Activated naive CD4-positive, alpha-beta T cell treated with anti-CD3 and anti-CD28 coated beads, Interleukin-2, amount 50 U/mL, for 24 hours (primary cell): ENCODE measurements at regions not wholly inside any gene's neighbourhood (a gene's known extent, or its start where the extent isn't known, plus 50 kb on each side); places are given as distances from the start of the nearest gene placed in this dataset.

Experiments used
- H3K27ac Mint-ChIP-seq: one replicate; pipeline ENCODE4 v1.8.0; 2021; ENCODE audit warnings: mild to moderate bottlenecking, mixed read lengths
- H3K27me3 Mint-ChIP-seq: one replicate; pipeline ENCODE4 v1.8.0; 2021; ENCODE audit warnings: mixed read lengths
- H3K36me3 Mint-ChIP-seq: one replicate; pipeline ENCODE4 v1.8.0; 2021; ENCODE audit warnings: mixed read lengths
- H3K4me1 Mint-ChIP-seq: one replicate; pipeline ENCODE4 v1.8.0; 2021; ENCODE audit warnings: mixed read lengths
- H3K4me3 Mint-ChIP-seq: one replicate; pipeline ENCODE4 v1.8.0; 2021; ENCODE audit warnings: mild to moderate bottlenecking, mixed read lengths
- H3K9me3 Mint-ChIP-seq: one replicate; pipeline ENCODE4 v1.8.0; 2021; ENCODE audit warnings: mixed read lengths

GRCh38 chr7:21367537-21367936 is 60.3 kb upstream of the SP4 start:
- no peaks in the 10 kb centered on the region for H3K4me1 Mint-ChIP-seq
- H3K4me3 Mint-ChIP-seq = no peak overlapping the region
- H3K9me3 Mint-ChIP-seq = no peaks in the 10 kb centered on the region
- H3K36me3 Mint-ChIP-seq = no peaks in the 10 kb centered on the region
- no peaks in the 10 kb centered on the region for H3K27me3 Mint-ChIP-seq
- no peak overlapping the region for H3K27ac Mint-ChIP-seq

- Mint-ChIP-seq H3K9me3 (no peaks in the 10 kb centered on the region), H3K27ac (no peak overlapping the region), H3K4me1 (no peaks in the 10 kb centered on the region), H3K4me3 (no peak overlapping the region), H3K36me3 (no peaks in the 10 kb centered on the region), H3K27me3 (no peaks in the 10 kb centered on the region)
Measured at GRCh38 chr7:21368317-21368716, 59.6 kb upstream of the SP4 start.

- H3K4me1 Mint-ChIP-seq = no peaks in the 10 kb centered on the region
- H3K27me3 Mint-ChIP-seq = no peaks in the 10 kb centered on the region
- H3K27ac Mint-ChIP-seq = no peak overlapping the region
- no peaks in the 10 kb centered on the region for H3K36me3 Mint-ChIP-seq
- H3K9me3 Mint-ChIP-seq = no peaks in the 10 kb centered on the region
- no peak overlapping the region for H3K4me3 Mint-ChIP-seq
Measured at GRCh38 chr7:21370283-21370982, 57.5 kb upstream of the SP4 start.

- Mint-ChIP-seq H3K27me3 (no peaks in the 10 kb centered on the region), H3K4me1 (no peaks in the 10 kb centered on the region), H3K4me3 (no peak overlapping the region), H3K9me3 (no peaks in the 10 kb centered on the region), H3K27ac (no peak overlapping the region), H3K36me3 (no peaks in the 10 kb centered on the region)
Measured at GRCh38 chr7:21371360-21371759, 56.5 kb upstream of the SP4 start.

GRCh38 chr7:21373031-21373430 is 54.9 kb upstream of the SP4 start:
- H3K27me3 Mint-ChIP-seq = no peaks in the 10 kb centered on the region
- H3K4me1 Mint-ChIP-seq = no peaks in the 10 kb centered on the region
- no peak overlapping the region for H3K4me3 Mint-ChIP-seq
- peaks cover 15% of the 10 kb centered on the region for H3K9me3 Mint-ChIP-seq
- H3K36me3 Mint-ChIP-seq = peaks cover 4% of the 10 kb centered on the region
- H3K27ac Mint-ChIP-seq = no peak overlapping the region

GRCh38 chr7:21374134-21374533 is 53.7 kb upstream of the SP4 start:
- Mint-ChIP-seq H3K9me3 (peaks cover 16% of the 10 kb centered on the region), H3K4me1 (no peaks in the 10 kb centered on the region), H3K36me3 (peaks cover 4% of the 10 kb centered on the region)

GRCh38 chr7:21377545-21377944 is 50.3 kb upstream of the SP4 start:
- H3K4me3 Mint-ChIP-seq = no peak overlapping the region
- no peaks in the 10 kb centered on the region for H3K27me3 Mint-ChIP-seq
- no peak overlapping the region for H3K27ac Mint-ChIP-seq
- H3K36me3 Mint-ChIP-seq = peaks cover 4% of the 10 kb centered on the region
- peaks cover 16% of the 10 kb centered on the region for H3K9me3 Mint-ChIP-seq
- peaks cover 7% of the 10 kb centered on the region for H3K4me1 Mint-ChIP-seq

More at GRCh38 chr7:21374134-21374533, 53.7 kb upstream of the SP4 start:
- H3K27me3 Mint-ChIP-seq = no peaks in the 10 kb centered on the region
- no peak overlapping the region for H3K27ac Mint-ChIP-seq
- no peak overlapping the region for H3K4me3 Mint-ChIP-seq
